Lower leg skin (tissue), 3 donors: ENCODE measurements at regions not wholly inside any gene's neighbourhood (a gene's known extent, or its start where the extent isn't known, plus 50 kb on each side); places are given as distances from the start of the nearest gene placed in this dataset.

Experiments used
- CTCF ChIP-seq, 3 donors: fragments of 450-650 bp; IDR thresholded peaks; one replicate each; pipeline ENCODE4 v1.5.1; 2016; ENCODE audit warnings: antibody characterized with exemption in 3 of 3, mild to moderate bottlenecking in 3 of 3, moderate library complexity in 2 of 3
- POLR2A ChIP-seq, 2 donors: fragments of 450-650 bp; IDR thresholded peaks; one replicate each; pipeline ENCODE4 v1.6.1; 2016 to 2017; ENCODE audit warnings: antibody characterized with exemption in 2 of 2, mild to moderate bottlenecking in 1 of 2, moderate library complexity in 1 of 2

- TF ChIP-seq CTCF (IDR thresholded peaks at IDR 0.05), result no peak
- TF ChIP-seq POLR2A (IDR thresholded peaks at IDR 0.05), result no peak
Measured at GRCh38 chr13:58043971-58044370, 412.4 kb downstream of the PCDH17 start.
